ENCODE measurements at regions not wholly inside any gene's neighbourhood (a gene's known extent, or its start where the extent isn't known, plus 50 kb on each side); places are given as distances from the start of the nearest gene placed in this dataset.

DNA sequence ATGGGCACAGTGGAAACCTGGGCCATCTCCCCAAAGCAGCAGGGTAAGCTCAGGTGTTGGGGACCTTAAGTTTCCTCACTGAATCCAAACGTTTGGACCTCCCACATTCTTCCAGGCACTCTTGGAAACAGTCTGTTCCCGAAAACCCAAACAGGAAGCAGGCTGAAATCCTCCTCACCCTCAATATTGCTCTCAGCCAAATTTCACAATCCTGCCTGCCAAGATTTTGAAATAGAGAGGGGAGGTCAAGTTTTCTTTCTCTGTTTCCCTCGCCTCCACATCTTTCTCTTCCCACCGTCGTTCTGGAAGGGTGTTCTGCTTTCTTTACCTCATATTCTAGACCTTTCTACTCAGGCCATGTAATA lies 392.0 kb upstream of the SASH1 start:
- no peaks in the 10 kb centered on the region for H3K79me1 ChIP-seq (ENCODE audit: low read depth, low read length)
- FAIRE-seq (no peak), DNase-seq (ENCODE audit: low read depth in 1 of 2, low spot score in 2 of 2) (no peak)
- H3K4me1 ChIP-seq (replicated peaks in 1 of 4; ENCODE audit: control insufficient read depth in 3 of 4, insufficient read depth in 4 of 4, low read length in 3 of 4), result no peaks in the 10 kb centered on the region
- H3K4ac ChIP-seq (replicated peaks; ENCODE audit: insufficient read length, low read depth, low read length), result peak overlapping the region; percentile 13
- no peak overlapping the region for H4K91ac ChIP-seq (replicated peaks; ENCODE audit: insufficient read length, low read length)
- no peak overlapping the region for H2BK5ac ChIP-seq (ENCODE audit: low read depth, low read length)
- TF ChIP-seq CEBPB (IDR thresholded peaks at IDR 0.05; ENCODE audit: low read depth, low read length) (no peak), CTBP2 (IDR thresholded peaks at IDR 0.05; ENCODE audit: borderline replicate concordance, insufficient read depth, insufficient read length, low read length) (no peak), BRCA1 (IDR thresholded peaks at IDR 0.05; ENCODE audit: low read depth, low read length) (no peak), TAF1 (IDR thresholded peaks at IDR 0.05; ENCODE audit: low read depth, low read length) (no peak), ATF3 (IDR thresholded peaks at IDR 0.05; ENCODE audit: insufficient read depth, low read depth, low read length) (no peak), MAX (IDR thresholded peaks at IDR 0.05) (no peak), SIN3A (conservative IDR thresholded peaks at IDR 0.05 in 1 of 2, IDR thresholded peaks at IDR 0.05 in 1 of 2; ENCODE audit: low read depth in 1 of 2, low read length in 2 of 2) (no peak)
- peak overlapping the region; percentile 91 for H2AFZ ChIP-seq (ENCODE audit: low read length)
- no peak overlapping the region for H3K18ac ChIP-seq (ENCODE audit: extremely low read depth, low read length)
- no peak overlapping the region for H3K14ac ChIP-seq (ENCODE audit: insufficient read length)
- H2BK120ac ChIP-seq (replicated peaks; ENCODE audit: low read depth, low read length), result no peak overlapping the region
- H3K23me2 ChIP-seq (ENCODE audit: low read depth, low read length), result no peaks in the 10 kb centered on the region
- H3K79me2 ChIP-seq (ENCODE audit: control insufficient read depth in 1 of 2, insufficient read depth in 2 of 2, low read length in 2 of 2), result no peaks in the 10 kb centered on the region
- no peak overlapping the region for H3K56ac ChIP-seq (replicated peaks; ENCODE audit: insufficient read length, low read depth, low read length)
- no peak overlapping the region for H3K23ac ChIP-seq (ENCODE audit: insufficient read length)
- H2BK15ac ChIP-seq (ENCODE audit: low read length), result no peak overlapping the region
- POLR2A ChIA-PET (ENCODE audit: partially characterized antibody), result no interaction called here
- 89% methylated on average over 5 of the region's 5 CpGs; no CpG with 5 or more reads in 1 of the 2 experiments for WGBS, 2 experiments (ENCODE audit: extremely low coverage in 1 of 2, insufficient coverage in 1 of 2, insufficient read length in 1 of 2, insufficient replicate concordance in 2 of 2, low coverage in 1 of 2, low lambda C conversion rate in 2 of 2, missing lambda C conversion rate in 1 of 2)
- H4K20me1 ChIP-seq (replicated peaks in 1 of 2; ENCODE audit: control insufficient read depth in 1 of 2, insufficient read depth in 2 of 2, low read length in 2 of 2), result peaks cover 0 to 1% of the 10 kb centered on the region in 2 experiments
- H3K4me2 ChIP-seq (ENCODE audit: insufficient read depth in 1 of 2, low read depth in 2 of 2, low read length in 2 of 2), result no peak overlapping the region
- H3K36me3 ChIP-seq (ENCODE audit: control insufficient read depth in 2 of 4, insufficient read depth in 4 of 4, low read length in 3 of 4), result no peaks in the 10 kb centered on the region
- peak overlapping the region; percentile 80; the same call in 1 of the 2 replicates for H4K8ac ChIP-seq (ENCODE audit: extremely low read depth, insufficient read depth, low read length)
- H2AK5ac ChIP-seq (ENCODE audit: low read depth, low read length), result no peak overlapping the region
- H3K27ac ChIP-seq (ENCODE audit: low read depth, low read length), result no peak overlapping the region
- CTCF ChIA-PET (ENCODE audit: partially characterized antibody), result no interaction called here
- no peak overlapping the region for H2BK12ac ChIP-seq (ENCODE audit: low read depth, low read length)
- no peaks in the 10 kb centered on the region for H3K27me3 ChIP-seq (replicated peaks in 1 of 4; ENCODE audit: control insufficient read depth in 3 of 4, extremely low read depth in 1 of 4, insufficient read depth in 3 of 4, low read length in 3 of 4)
- no peak overlapping the region for H4K5ac ChIP-seq (ENCODE audit: insufficient read length, low read depth, low read length)
- H3K9ac ChIP-seq (replicated peaks in 1 of 4; ENCODE audit: extremely low read depth in 1 of 4, low read depth in 3 of 4, low read length in 3 of 4), result no peak overlapping the region
- no peak overlapping the region for H3K4me3 ChIP-seq (ENCODE audit: extremely low read depth in 1 of 4, insufficient read depth in 2 of 4, low read depth in 3 of 4, low read length in 4 of 4)
- H3K9me3 ChIP-seq (ENCODE audit: insufficient read depth in 2 of 2, low read depth in 1 of 2, low read length in 1 of 2), result peaks cover 2 to 7% of the 10 kb centered on the region in 2 experiments; a peak in 1 of 4 replicates
- no peak overlapping the region for H2BK20ac ChIP-seq (ENCODE audit: low read length)

Measured in H1 (cell line).